GM12878 (cell line): ENCODE measurements at regions not wholly inside any gene's neighbourhood (a gene's known extent, or its start where the extent isn't known, plus 50 kb on each side); places are given as distances from the start of the nearest gene placed in this dataset.
A peak's percentile ranks its signal among the peaks of the same experiment; 100 is the strongest.
"Not testable (repeated sequence)": the region's sequence is repeated elsewhere in the genome, so short reads cannot be mapped to it uniquely, and the experiment has no call there.

Experiments
- ATAC-seq: fragments of 200-7000 bp; cut with Tn5 transposase; 3 replicates; pipeline ENCODE4 v1.9.1; 2020; ENCODE audit warnings: mild to moderate bottlenecking, moderate library complexity
- BruUV-seq: library from RNA; stranded (reverse); fragments of 400-500 nt; replicated peaks from 2 replicates; lab custom pipeline; 2021; lab: Mats Ljungman, UMichigan
- CTCF ChIA-PET: fragments of 300-600 bp; sonication (Branson Sonifier 250); formaldehyde crosslinking; extraction: SDS; loops from one replicate; lab custom pipeline; 2021; ENCODE audit warnings: inconsistent platforms; lab: Yijun Ruan, JAX
- POLR2A ChIA-PET: fragments of 350-600 bp; formaldehyde crosslinking; extraction: SDS; loops from one replicate; lab custom pipeline; 2021; ENCODE audit warnings: inconsistent platforms; lab: Charles Lee
- RAD21 ChIA-PET: fragments of 300-600 bp; sonication (Branson Sonifier 250); formaldehyde crosslinking; loops from one replicate; lab custom pipeline; 2023; ENCODE audit warnings: antibody characterized with exemption; ENCODE audit not compliant: unreplicated experiment; lab: Charles Lee
- SMC1A ChIA-PET: fragments of 300-600 bp; sonication (Branson Sonifier 250); formaldehyde crosslinking; loops from one replicate; lab custom pipeline; 2023; ENCODE audit not compliant: unreplicated experiment, uncharacterized antibody; lab: Charles Lee
- DNase-seq: peaks from one replicate; pipeline ENCODE4 v3.0.0-alpha.2; 2011; ENCODE audit warnings: low read depth, low spot score
- FAIRE-seq: peaks from 3 replicates; lab custom pipeline; 2011; peaks lifted over from hg19 to GRCh38; lab: Jason Lieb, UNC
- H2AFZ ChIP-seq: 2 replicates; pipeline ENCODE4 v1.6.0; 2011; ENCODE audit warnings: low read depth, low read length, control low read depth; ENCODE audit not compliant: control insufficient read depth
- H3K27ac ChIP-seq: 2 replicates; pipeline ENCODE4 v1.5.1; 2011; ENCODE audit warnings: control low read depth; ENCODE audit not compliant: control insufficient read depth, insufficient read depth
- H3K27me3 ChIP-seq, 2 experiments: replicated peaks in 1 of 2; 2 replicates each; pipeline versions ENCODE4 v1.6.0 to v1.6.1; 2011; ENCODE audit warnings: low read length in 1 of 2; ENCODE audit not compliant: control insufficient read depth in 2 of 2, insufficient read depth in 2 of 2
- H3K36me3 ChIP-seq, 2 experiments: 2 replicates each; pipeline ENCODE4 v1.5.1; 2011; ENCODE audit warnings: low read length in 1 of 2; ENCODE audit not compliant: control insufficient read depth in 2 of 2, insufficient read depth in 2 of 2
- H3K4me1 ChIP-seq: 2 replicates; pipeline ENCODE4 v1.6.1; 2011; ENCODE audit warnings: mild to moderate bottlenecking, low read length, moderate library complexity, mixed read lengths; ENCODE audit not compliant: control insufficient read depth, insufficient read depth
- H3K4me2 ChIP-seq: 2 replicates; pipeline ENCODE4 v1.6.0; 2011; ENCODE audit warnings: control low read depth; ENCODE audit not compliant: control insufficient read depth, insufficient read depth
- H3K4me3 ChIP-seq: fragments of 200-600 bp; sonication (generic); 2 replicates; pipeline ENCODE4 v1.5.1; 2016
- H3K79me2 ChIP-seq: 2 replicates; pipeline ENCODE4 v1.6.0; 2011; ENCODE audit warnings: low read length; ENCODE audit not compliant: control insufficient read depth, insufficient read depth
- H3K9ac ChIP-seq: 2 replicates; pipeline ENCODE4 v1.8.0; 2011; ENCODE audit warnings: low read length, control low read depth, mixed read lengths; ENCODE audit not compliant: control insufficient read depth, insufficient read depth
- H3K9me3 ChIP-seq: replicated peaks from 3 replicates; pipeline ENCODE4 v1.5.1; 2011; ENCODE audit warnings: mild to moderate bottlenecking, low read length; ENCODE audit not compliant: control insufficient read depth, insufficient read depth
- H4K20me1 ChIP-seq: 2 replicates; pipeline ENCODE4 v1.6.0; 2011; ENCODE audit not compliant: control insufficient read depth, insufficient read depth
- BHLHE40 ChIP-seq, 2 experiments: fragments of 450-650 bp in 1 of 2; IDR thresholded peaks; 2 replicates each; pipeline ENCODE4 v1.6.1; 2011 to 2017; ENCODE audit warnings: low read depth in 2 of 2, borderline replicate concordance in 1 of 2, improper control_type of control experiment in 1 of 2, low read length in 1 of 2, mild to moderate bottlenecking in 1 of 2
- CREM ChIP-seq: IDR thresholded peaks from 2 replicates; pipeline ENCODE4 v1.6.1; 2014; ENCODE audit warnings: antibody characterized with exemption, low read depth
- POU2F2 ChIP-seq: IDR thresholded peaks from 3 replicates; pipeline ENCODE4 v1.6.1; 2011; ENCODE audit warnings: low read depth, mild to moderate bottlenecking, low read length, borderline replicate concordance
- RAD21 ChIP-seq: IDR thresholded peaks from 2 replicates; pipeline ENCODE4 v1.6.1; 2011; ENCODE audit warnings: mild to moderate bottlenecking, low read depth, low read length, moderate library complexity; ENCODE audit not compliant: insufficient read depth
- SMARCA5 ChIP-seq: fragments of 450-650 bp; IDR thresholded peaks from 2 replicates; pipeline ENCODE4 v1.6.1; 2017; ENCODE audit warnings: mild to moderate bottlenecking
- SMC3 ChIP-seq: IDR thresholded peaks from 2 replicates; pipeline ENCODE4 v1.6.1; 2011; ENCODE audit warnings: low read length, improper control_type of control experiment, borderline replicate concordance
- YY1 ChIP-seq: IDR thresholded peaks from 2 replicates; pipeline ENCODE4 v1.6.1; 2011; ENCODE audit warnings: low read depth, mild to moderate bottlenecking, low read length
- WGBS: methylation state at CpG from one replicate; pipeline ENCODE4 v1.1.6; 2016; ENCODE audit warnings: low lambda C conversion rate; ENCODE audit not compliant: insufficient replicate concordance, insufficient coverage; ENCODE audit errors: missing lambda C conversion rate; 5-methylcytosine and 5-hydroxymethylcytosine counted together
- in situ Hi-C: fragments of 300-500 bp; cut with MboI; formaldehyde crosslinking; loops from 9 replicates; pipeline ENCODE4 v1.14.3; 2018; ENCODE audit warnings: mixed read lengths
- intact Hi-C: fragments of 100-400 bp; cut with micrococcal nuclease; formaldehyde crosslinking; loops from one replicate; pipeline ENCODE4 v1.14.2; 2022; ENCODE audit not compliant: unreplicated experiment
- TF ChIP-seq, protein P1 (sequence below), 3 experiments: IDR thresholded peaks in 2 of 3; conservative IDR thresholded peaks in 1 of 3; 2 replicates each; pipeline ENCODE4 v1.5.1; 2011; ENCODE audit warnings: low read depth in 3 of 3, low read length in 3 of 3, mild to moderate bottlenecking in 3 of 3, control low read depth in 2 of 3, moderate library complexity in 2 of 3, inconsistent platforms in 1 of 3, mixed read lengths in 1 of 3; ENCODE audit not compliant: control insufficient read depth in 2 of 3, insufficient read depth in 1 of 3; ENCODE audit errors: extremely low read depth in 1 of 3

DNA sequence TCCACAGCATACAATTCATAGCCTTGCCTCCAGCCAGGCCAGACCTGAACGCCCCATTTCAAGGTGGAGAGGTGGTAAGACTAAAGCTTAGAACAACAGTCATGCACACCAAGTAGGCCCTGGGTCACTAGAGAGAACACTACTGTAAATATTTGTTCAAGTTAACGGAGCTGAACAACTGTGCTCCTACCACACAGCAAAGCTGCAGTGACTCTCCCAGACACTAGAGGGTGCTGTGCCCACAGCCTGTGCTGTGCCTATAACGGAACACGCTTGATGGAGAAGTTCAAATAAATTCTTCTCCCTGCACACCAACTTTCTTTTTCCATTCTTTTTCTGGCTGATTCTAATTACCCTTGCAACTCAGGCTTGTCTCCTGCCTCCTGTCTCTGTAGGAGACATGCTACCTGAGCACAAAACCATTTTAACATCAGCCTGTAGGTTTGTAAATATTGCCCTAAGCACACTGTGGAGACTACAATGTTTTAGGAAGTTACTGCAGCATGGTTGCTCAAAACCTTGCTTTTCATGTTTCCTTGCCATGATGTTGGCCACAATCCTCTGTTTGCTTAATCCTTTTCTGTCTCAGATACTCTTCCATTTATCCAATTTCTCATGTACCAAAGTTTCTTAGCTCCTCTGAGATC, 103.1 kb upstream of the TERB2 start:
- RAD21 ChIA-PET = interaction anchor here (0.8 to 3.8 kb wide), 20 partner anchors 10 to 315 kb away, joined by 3 to 60 read pairs (median 4); partner anchors contain the start of gene SPG11
- H3K9me3 ChIP-seq, H3K4me3 ChIP-seq, POLR2A ChIA-PET, H3K9ac ChIP-seq, H3K27me3 ChIP-seq, H3K4me1 ChIP-seq, BruUV-seq, H4K20me1 ChIP-seq, H3K27ac ChIP-seq, H3K36me3 ChIP-seq, H3K79me2 ChIP-seq, H3K4me2 ChIP-seq: not testable (repeated sequence)
- intact Hi-C loops (loop anchor here (2.0 to 5.0 kb wide), 3 partner anchors 71 to 191 kb away; partner anchors contain the start of gene SPG11), in situ Hi-C loops (loop anchor here (10.0 kb wide), 1 partner anchor 171 kb away; the partner anchor contains the start of gene SORD)
- ATAC-seq = peak; percentile 97
- H2AFZ ChIP-seq = peak overlapping the region; percentile 76
- FAIRE-seq = peak; percentile 31
- SMC1A ChIA-PET = interaction anchor here (0.9 to 3.4 kb wide), 21 partner anchors 10 to 275 kb away, joined by 3 to 43 read pairs (median 5); partner anchors contain the start of gene SORD
- WGBS = 1% methylated on average over 4 of the region's 4 CpGs
- 0 out of 2 replicates have a peak, but pooled peaks have one; percentile 12 for TF ChIP-seq SMARCA5
- TF ChIP-seq YY1 = peak; percentile 78
- peak; percentile 91 for TF ChIP-seq SMC3
- peak; percentile 97 for TF ChIP-seq RAD21
- TF ChIP-seq CREM = 0 out of 2 replicates have a peak, but pooled peaks have one; percentile 12
- TF ChIP-seq, protein P1, sequence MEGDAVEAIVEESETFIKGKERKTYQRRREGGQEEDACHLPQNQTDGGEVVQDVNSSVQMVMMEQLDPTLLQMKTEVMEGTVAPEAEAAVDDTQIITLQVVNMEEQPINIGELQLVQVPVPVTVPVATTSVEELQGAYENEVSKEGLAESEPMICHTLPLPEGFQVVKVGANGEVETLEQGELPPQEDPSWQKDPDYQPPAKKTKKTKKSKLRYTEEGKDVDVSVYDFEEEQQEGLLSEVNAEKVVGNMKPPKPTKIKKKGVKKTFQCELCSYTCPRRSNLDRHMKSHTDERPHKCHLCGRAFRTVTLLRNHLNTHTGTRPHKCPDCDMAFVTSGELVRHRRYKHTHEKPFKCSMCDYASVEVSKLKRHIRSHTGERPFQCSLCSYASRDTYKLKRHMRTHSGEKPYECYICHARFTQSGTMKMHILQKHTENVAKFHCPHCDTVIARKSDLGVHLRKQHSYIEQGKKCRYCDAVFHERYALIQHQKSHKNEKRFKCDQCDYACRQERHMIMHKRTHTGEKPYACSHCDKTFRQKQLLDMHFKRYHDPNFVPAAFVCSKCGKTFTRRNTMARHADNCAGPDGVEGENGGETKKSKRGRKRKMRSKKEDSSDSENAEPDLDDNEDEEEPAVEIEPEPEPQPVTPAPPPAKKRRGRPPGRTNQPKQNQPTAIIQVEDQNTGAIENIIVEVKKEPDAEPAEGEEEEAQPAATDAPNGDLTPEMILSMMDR (IDR thresholded peaks at IDR 0.05 in 2 of 3, conservative IDR thresholded peaks at IDR 0.05 in 1 of 3; ENCODE audit: control insufficient read depth in 2 of 3, extremely low read depth in 1 of 3, insufficient read depth in 1 of 3, low read depth in 3 of 3, low read length in 3 of 3) = peak; percentile 81 to 96 (median 92)
- TF ChIP-seq BHLHE40 (IDR thresholded peaks at IDR 0.05; ENCODE audit: borderline replicate concordance in 1 of 2, low read depth in 2 of 2, low read length in 1 of 2) = 0 out of 4 replicates have a peak, but pooled peaks of 1 of the 2 experiments have one; percentile 13
- TF ChIP-seq POU2F2 = 0 out of 3 replicates have a peak, but pooled peaks have one; percentile 28
- CTCF ChIA-PET = interaction anchor here (0.8 to 3.8 kb wide), 35 partner anchors 9 to 274 kb away, joined by 3 to 55 read pairs (median 5); partner anchors contain the start of genes SORD and TRIM69
- DNase-seq = peak; percentile 41

DNA sequence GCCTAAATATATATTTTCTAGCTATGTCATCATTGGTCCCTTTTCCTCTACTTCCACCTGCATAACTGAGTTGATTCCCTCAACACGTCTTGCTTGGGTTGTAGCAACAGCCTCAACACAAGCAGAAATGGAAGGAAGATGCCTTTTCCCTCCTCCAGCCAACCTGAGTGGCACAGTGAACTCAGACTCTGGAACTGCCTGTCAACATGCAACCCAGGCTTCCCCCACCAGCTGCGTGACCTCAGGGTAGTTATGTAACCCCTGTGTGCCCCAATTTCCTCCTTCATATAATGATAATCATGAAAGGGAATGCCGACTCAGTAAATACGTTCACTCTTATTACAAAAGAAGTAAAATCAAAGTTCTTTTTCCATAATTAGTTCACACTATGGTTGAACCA, 101.8 kb upstream of the TERB2 start:
- SMC1A ChIA-PET = interaction anchor here (1.2 to 2.2 kb wide), 5 partner anchors 12 to 117 kb away, joined by 4 to 12 read pairs (median 6); no protein-coding TSS in a partner anchor
- FAIRE-seq, H3K4me1 ChIP-seq, H3K27me3 ChIP-seq, H2AFZ ChIP-seq, H3K9me3 ChIP-seq, H3K4me2 ChIP-seq, H3K36me3 ChIP-seq, ATAC-seq, H3K9ac ChIP-seq, DNase-seq, H4K20me1 ChIP-seq, BruUV-seq, H3K4me3 ChIP-seq, H3K79me2 ChIP-seq, H3K27ac ChIP-seq, POLR2A ChIA-PET: not testable (repeated sequence)
- in situ Hi-C loops (loop anchor here (10.0 kb wide), 1 partner anchor 170 kb away; the partner anchor contains the start of gene SORD), intact Hi-C loops (loop anchor here (5.0 kb wide), 1 partner anchor 183 kb away; no protein-coding TSS in a partner anchor)
- RAD21 ChIA-PET = interaction anchor here (1.0 to 3.8 kb wide), 5 partner anchors 9 to 191 kb away, joined by 3 to 60 read pairs (median 7); partner anchors contain the start of gene SPG11
- WGBS = 61% methylated on average over 4 of the region's 4 CpGs
- CTCF ChIA-PET = interaction anchor here (0.6 to 3.8 kb wide), 9 partner anchors 8 to 914 kb away, joined by 3 to 55 read pairs (median 18); no protein-coding TSS in a partner anchor
